ENCODE measurements at regions not wholly inside any gene's neighbourhood (a gene's known extent, or its start where the extent isn't known, plus 50 kb on each side); places are given as distances from the start of the nearest gene placed in this dataset.

DNA sequence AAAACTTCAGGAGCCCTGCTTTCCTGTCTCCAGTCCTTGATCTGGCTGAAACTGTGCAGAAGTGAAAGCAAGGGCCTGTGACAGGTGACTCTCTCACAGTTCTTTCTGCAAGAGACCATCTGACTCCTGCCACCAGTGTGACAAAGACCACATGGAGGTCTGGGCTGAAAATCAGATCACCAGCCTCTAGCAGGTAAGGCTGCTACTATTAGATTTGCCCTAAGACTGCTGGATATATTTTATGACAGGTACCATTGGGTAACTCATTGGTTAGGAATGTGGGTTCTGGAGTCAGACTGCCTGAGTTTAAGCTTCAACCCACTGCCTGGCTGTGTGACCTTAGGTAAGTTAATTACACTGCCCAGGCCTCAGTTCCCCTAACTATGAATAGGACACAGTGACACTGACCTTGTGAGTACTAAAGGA lies 163.3 kb upstream of the SLC7A11 start:
- Histone ChIP-seq H3K4me3 (ENCODE audit: low read length, poor library complexity, severe bottlenecking) (no peak overlapping the region), H3F3A (ENCODE audit: low read depth) (no peaks in the 10 kb centered on the region), H4K20me1 (ENCODE audit: insufficient read depth, low read length, poor library complexity, severe bottlenecking) (no peaks in the 10 kb centered on the region), H3K9me3 (ENCODE audit: insufficient read depth, low read depth, low read length) (no peaks in the 10 kb centered on the region), H3K27me3 (ENCODE audit: insufficient read depth, low read length, poor library complexity, severe bottlenecking) (no peaks in the 10 kb centered on the region), H3K79me2 (ENCODE audit: insufficient read depth, low read length) (no peaks in the 10 kb centered on the region), H3K36me3 (ENCODE audit: insufficient read depth, low read length) (no peaks in the 10 kb centered on the region), H3K4me2 (ENCODE audit: low read depth, low read length, poor library complexity, severe bottlenecking) (peak overlapping the region; percentile 33), H3K9ac (ENCODE audit: low read depth, low read length, poor library complexity, severe bottlenecking) (no peak overlapping the region), H3K4me1 (ENCODE audit: insufficient read depth, low read length, poor library complexity, severe bottlenecking) (peaks cover 22% of the 10 kb centered on the region), H3K9me2 (replicated peaks; ENCODE audit: low read depth, low read length) (no peaks in the 10 kb centered on the region), H2AFZ (ENCODE audit: low read length) (peak overlapping the region; percentile 65)
- no peak for TF ChIP-seq CTCF (conservative IDR thresholded peaks at IDR 0.05; ENCODE audit: low read length)
- no peak for TF ChIP-seq EZH2phosphoT487 (IDR thresholded peaks at IDR 0.05; ENCODE audit: borderline replicate concordance)

- H3K4me2 ChIP-seq (ENCODE audit: low read depth, low read length, poor library complexity, severe bottlenecking), result no peak overlapping the region
- TF ChIP-seq CTCF (conservative IDR thresholded peaks at IDR 0.05; ENCODE audit: low read length) (no peak), EZH2phosphoT487 (IDR thresholded peaks at IDR 0.05; ENCODE audit: borderline replicate concordance) (no peak)
Measured at GRCh38 chr4:138404801-138405200, 162.7 kb upstream of the SLC7A11 start.

GRCh38 chr4:138404251-138404650 lies 162.1 kb upstream of the SLC7A11 start:
- Histone ChIP-seq H3K9me3 (ENCODE audit: insufficient read depth, low read depth, low read length) (no peaks in the 10 kb centered on the region), H2AFZ (ENCODE audit: low read length) (no peak overlapping the region), H3K36me3 (ENCODE audit: insufficient read depth, low read length) (no peaks in the 10 kb centered on the region), H3F3A (ENCODE audit: low read depth) (no peaks in the 10 kb centered on the region), H3K4me3 (ENCODE audit: low read length, poor library complexity, severe bottlenecking) (no peak overlapping the region), H4K20me1 (ENCODE audit: insufficient read depth, low read length, poor library complexity, severe bottlenecking) (no peaks in the 10 kb centered on the region), H3K4me1 (ENCODE audit: insufficient read depth, low read length, poor library complexity, severe bottlenecking) (peaks cover 22% of the 10 kb centered on the region), H3K79me2 (ENCODE audit: insufficient read depth, low read length) (no peaks in the 10 kb centered on the region), H3K4me2 (ENCODE audit: low read depth, low read length, poor library complexity, severe bottlenecking) (no peak overlapping the region), H3K27me3 (ENCODE audit: insufficient read depth, low read length, poor library complexity, severe bottlenecking) (no peaks in the 10 kb centered on the region), H3K9ac (ENCODE audit: low read depth, low read length, poor library complexity, severe bottlenecking) (no peak overlapping the region), H3K9me2 (replicated peaks; ENCODE audit: low read depth, low read length) (no peaks in the 10 kb centered on the region)
- TF ChIP-seq CTCF (conservative IDR thresholded peaks at IDR 0.05; ENCODE audit: low read length) (no peak), EZH2phosphoT487 (IDR thresholded peaks at IDR 0.05; ENCODE audit: borderline replicate concordance) (no peak)

More at GRCh38 chr4:138404801-138405200, 162.7 kb upstream of the SLC7A11 start:
- H3F3A ChIP-seq (ENCODE audit: low read depth), result no peaks in the 10 kb centered on the region
- H3K4me1 ChIP-seq (ENCODE audit: insufficient read depth, low read length, poor library complexity, severe bottlenecking), result peaks cover 22% of the 10 kb centered on the region
- H3K9me3 ChIP-seq (ENCODE audit: insufficient read depth, low read depth, low read length), result no peaks in the 10 kb centered on the region
- no peaks in the 10 kb centered on the region for H3K27me3 ChIP-seq (ENCODE audit: insufficient read depth, low read length, poor library complexity, severe bottlenecking)
- H3K9ac ChIP-seq (ENCODE audit: low read depth, low read length, poor library complexity, severe bottlenecking), result no peak overlapping the region
- H3K36me3 ChIP-seq (ENCODE audit: insufficient read depth, low read length), result no peaks in the 10 kb centered on the region
- no peaks in the 10 kb centered on the region for H4K20me1 ChIP-seq (ENCODE audit: insufficient read depth, low read length, poor library complexity, severe bottlenecking)
- H3K9me2 ChIP-seq (replicated peaks; ENCODE audit: low read depth, low read length), result no peaks in the 10 kb centered on the region
- no peaks in the 10 kb centered on the region for H3K79me2 ChIP-seq (ENCODE audit: insufficient read depth, low read length)
- H3K4me3 ChIP-seq (ENCODE audit: low read length, poor library complexity, severe bottlenecking), result no peak overlapping the region
- peak overlapping the region; percentile 65 for H2AFZ ChIP-seq (ENCODE audit: low read length)
